Transverse colon (tissue), 4 donors: ENCODE measurements at regions not wholly inside any gene's neighbourhood (a gene's known extent, or its start where the extent isn't known, plus 50 kb on each side); places are given as distances from the start of the nearest gene placed in this dataset.

Experiments
- EP300 ChIP-seq: sonication (generic); formaldehyde crosslinking; IDR thresholded peaks from one replicate; pipeline ENCODE4 v1.6.1; 2017; ENCODE audit warnings: antibody characterized with exemption, low read depth
- POLR2A ChIP-seq: fragments of 450-650 bp; IDR thresholded peaks from one replicate; pipeline ENCODE4 v1.6.1; 2016; ENCODE audit warnings: antibody characterized with exemption, mild to moderate bottlenecking, moderate library complexity
- POLR2AphosphoS5 ChIP-seq, 3 donors: sonication (generic); formaldehyde crosslinking; IDR thresholded peaks; one replicate each; pipeline ENCODE4 v1.6.1; 2016; ENCODE audit warnings: antibody characterized with exemption in 3 of 3
- TF ChIP-seq, protein P1 (sequence below), 5 experiments: fragments of 200-600 bp in 3 of 5; fragments of 450-650 bp in 2 of 5; sonication (generic) in 3 of 5; IDR thresholded peaks; 1 replicate in 2 of 5; 2 replicates in 3 of 5; pipeline ENCODE4 v1.5.1; 2016 to 2017; ENCODE audit warnings: antibody characterized with exemption in 5 of 5, inconsistent platforms in 3 of 5, mild to moderate bottlenecking in 2 of 5, moderate library complexity in 1 of 5

DNA sequence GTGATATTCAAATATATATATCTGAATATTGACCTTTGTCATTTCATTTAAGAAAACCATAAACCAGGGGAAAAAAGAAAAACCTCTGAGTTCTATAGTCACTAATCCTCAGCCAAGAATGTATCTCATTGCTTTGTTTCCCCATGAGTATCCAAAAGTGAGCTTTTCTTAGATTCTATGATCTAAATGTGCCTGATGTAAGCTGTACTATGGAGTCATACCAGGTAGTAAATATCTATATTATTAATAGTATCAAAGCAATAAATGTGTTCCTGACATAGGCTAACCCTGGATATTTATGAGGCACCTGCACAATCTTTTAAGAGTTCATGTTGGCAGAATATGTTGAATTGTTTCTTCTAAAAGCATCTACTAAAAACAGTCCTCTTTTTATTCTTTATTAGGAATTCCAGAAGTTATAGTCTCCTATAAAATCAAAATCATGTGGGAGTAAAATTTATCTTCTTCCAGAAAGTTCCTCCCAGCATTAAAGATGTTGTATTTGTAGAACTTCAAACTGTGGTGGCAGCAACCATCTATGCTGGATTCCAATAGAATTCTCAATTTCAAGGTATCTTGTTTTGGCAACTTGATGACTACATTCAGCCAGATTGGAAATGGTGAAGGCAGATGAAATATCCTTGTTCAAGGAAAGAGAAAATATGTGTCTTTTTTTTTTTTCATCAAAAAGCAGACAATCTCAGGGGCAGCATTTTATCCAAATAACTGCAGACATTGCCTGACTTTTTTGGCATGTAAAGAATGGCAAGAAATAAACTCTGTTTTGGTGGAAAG, 139.7 kb upstream of the RASSF8 start:
- TF ChIP-seq POLR2AphosphoS5 (IDR thresholded peaks at IDR 0.05) (no peak), POLR2A (no peak), EP300 (no peak)
- TF ChIP-seq, protein P1, sequence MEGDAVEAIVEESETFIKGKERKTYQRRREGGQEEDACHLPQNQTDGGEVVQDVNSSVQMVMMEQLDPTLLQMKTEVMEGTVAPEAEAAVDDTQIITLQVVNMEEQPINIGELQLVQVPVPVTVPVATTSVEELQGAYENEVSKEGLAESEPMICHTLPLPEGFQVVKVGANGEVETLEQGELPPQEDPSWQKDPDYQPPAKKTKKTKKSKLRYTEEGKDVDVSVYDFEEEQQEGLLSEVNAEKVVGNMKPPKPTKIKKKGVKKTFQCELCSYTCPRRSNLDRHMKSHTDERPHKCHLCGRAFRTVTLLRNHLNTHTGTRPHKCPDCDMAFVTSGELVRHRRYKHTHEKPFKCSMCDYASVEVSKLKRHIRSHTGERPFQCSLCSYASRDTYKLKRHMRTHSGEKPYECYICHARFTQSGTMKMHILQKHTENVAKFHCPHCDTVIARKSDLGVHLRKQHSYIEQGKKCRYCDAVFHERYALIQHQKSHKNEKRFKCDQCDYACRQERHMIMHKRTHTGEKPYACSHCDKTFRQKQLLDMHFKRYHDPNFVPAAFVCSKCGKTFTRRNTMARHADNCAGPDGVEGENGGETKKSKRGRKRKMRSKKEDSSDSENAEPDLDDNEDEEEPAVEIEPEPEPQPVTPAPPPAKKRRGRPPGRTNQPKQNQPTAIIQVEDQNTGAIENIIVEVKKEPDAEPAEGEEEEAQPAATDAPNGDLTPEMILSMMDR (IDR thresholded peaks at IDR 0.05) = no peak
